ENCODE measurements at regions not wholly inside any gene's neighbourhood (a gene's known extent, or its start where the extent isn't known, plus 50 kb on each side); places are given as distances from the start of the nearest gene placed in this dataset.

- H3K4me3 ChIP-seq, result no peak overlapping the region
- intact Hi-C loops (cut with DNase I; ENCODE audit: low total_unique reads), result no loop called here
- TF ChIP-seq CTCF (IDR thresholded peaks at IDR 0.05), result no peak
- no peak for TF ChIP-seq POLR2A (IDR thresholded peaks at IDR 0.05)
- no peak overlapping the region for H3K27ac ChIP-seq
- no peaks in the 10 kb centered on the region for H3K4me1 ChIP-seq
- H3K36me3 ChIP-seq, result no peaks in the 10 kb centered on the region
- no peaks in the 10 kb centered on the region for H3K27me3 ChIP-seq
- DNase-seq, result no peak
- H3K9me3 ChIP-seq, result no peaks in the 10 kb centered on the region
These were observed 225.2 kb upstream of the SPOPL start for GRCh38 chr2:138276339-138276738.

GRCh38 chr2:138277062-138277461, 224.5 kb upstream of the SPOPL start:
- intact Hi-C loops (cut with DNase I; ENCODE audit: low total_unique reads), result no loop called here

GRCh38 chr2:138279871-138280270, 221.7 kb upstream of the SPOPL start:
- Histone ChIP-seq H3K36me3 (no peaks in the 10 kb centered on the region), H3K9me3 (no peaks in the 10 kb centered on the region), H3K27ac (no peak overlapping the region), H3K4me3 (no peak overlapping the region), H3K27me3 (no peaks in the 10 kb centered on the region), H3K4me1 (no peaks in the 10 kb centered on the region)
- DNase-seq, result no peak
- TF ChIP-seq CTCF (IDR thresholded peaks at IDR 0.05), result no peak
- no peak for TF ChIP-seq POLR2A (IDR thresholded peaks at IDR 0.05)
- intact Hi-C loops (cut with DNase I; ENCODE audit: low total_unique reads), result no loop called here

More at GRCh38 chr2:138277062-138277461, 224.5 kb upstream of the SPOPL start:
- TF ChIP-seq POLR2A (IDR thresholded peaks at IDR 0.05), result no peak
- TF ChIP-seq CTCF (IDR thresholded peaks at IDR 0.05), result no peak
- no peak for DNase-seq
- no peaks in the 10 kb centered on the region for H3K27me3 ChIP-seq
- H3K27ac ChIP-seq, result no peak overlapping the region
- H3K36me3 ChIP-seq, result no peaks in the 10 kb centered on the region
- H3K4me3 ChIP-seq, result no peak overlapping the region
- no peaks in the 10 kb centered on the region for H3K4me1 ChIP-seq
- no peaks in the 10 kb centered on the region for H3K9me3 ChIP-seq

- H3K4me3 ChIP-seq, result no peak overlapping the region
- intact Hi-C loops (cut with DNase I; ENCODE audit: low total_unique reads), result no loop called here
- no peaks in the 10 kb centered on the region for H3K4me1 ChIP-seq
- DNase-seq, result no peak
- H3K27me3 ChIP-seq, result no peaks in the 10 kb centered on the region
- no peak overlapping the region for H3K27ac ChIP-seq
- H3K36me3 ChIP-seq, result no peaks in the 10 kb centered on the region
- TF ChIP-seq POLR2A (IDR thresholded peaks at IDR 0.05), result no peak
- no peak for TF ChIP-seq CTCF (IDR thresholded peaks at IDR 0.05)
- no peaks in the 10 kb centered on the region for H3K9me3 ChIP-seq
These were observed 220.4 kb upstream of the SPOPL start for GRCh38 chr2:138280999-138281695.

- no peak for DNase-seq
- H3K36me3 ChIP-seq, result no peaks in the 10 kb centered on the region
- no peak overlapping the region for H3K4me3 ChIP-seq
- TF ChIP-seq CTCF (IDR thresholded peaks at IDR 0.05), result no peak
- no peak for TF ChIP-seq POLR2A (IDR thresholded peaks at IDR 0.05)
- intact Hi-C loops (cut with DNase I; ENCODE audit: low total_unique reads), result no loop called here
- H3K4me1 ChIP-seq, result no peaks in the 10 kb centered on the region
- no peak overlapping the region for H3K27ac ChIP-seq
- H3K9me3 ChIP-seq, result no peaks in the 10 kb centered on the region
- H3K27me3 ChIP-seq, result no peaks in the 10 kb centered on the region
These were observed 219.4 kb upstream of the SPOPL start for GRCh38 chr2:138282014-138282672.

Measured in uterus (tissue), 3 donors.